Thoracic aorta (tissue), 2 donors: ENCODE measurements at regions not wholly inside any gene's neighbourhood (a gene's known extent, or its start where the extent isn't known, plus 50 kb on each side); places are given as distances from the start of the nearest gene placed in this dataset.

Experiments used
- ATAC-seq: fragments of 150-250 bp; one replicate; pipeline ENCODE4 v1.8.0; 2017; ENCODE audit warnings: low read depth; ENCODE audit not compliant: insufficient number of reproducible peaks, low FRiP score
- DNase-seq: peaks from one replicate; pipeline ENCODE4 v3.0.0-alpha.2; 2020; ENCODE audit warnings: low spot score
- H3K27ac ChIP-seq, 2 donors: fragments of 200-600 bp; sonication (generic); 1 replicate in 1 of 2; 2 replicates in 1 of 2; pipeline ENCODE4 v1.5.1; 2016; ENCODE audit warnings: mild to moderate bottlenecking in 2 of 2, moderate library complexity in 2 of 2
- H3K27me3 ChIP-seq: fragments of 200-600 bp; sonication (generic); replicated peaks from 2 replicates; pipeline ENCODE4 v1.6.0; 2016; ENCODE audit warnings: mild to moderate bottlenecking; ENCODE audit not compliant: insufficient read depth
- H3K36me3 ChIP-seq: fragments of 200-600 bp; sonication (generic); one replicate; pipeline ENCODE4 v1.5.1; 2016
- H3K4me1 ChIP-seq, 2 donors: fragments of 200-600 bp; sonication (generic); 1 replicate in 1 of 2; 2 replicates in 1 of 2; pipeline versions ENCODE4 v1.5.1 to v1.6.0; 2016; ENCODE audit warnings: low read depth in 2 of 2, mild to moderate bottlenecking in 1 of 2; ENCODE audit not compliant: control insufficient read depth in 1 of 2
- H3K4me3 ChIP-seq: fragments of 200-600 bp; sonication (generic); 2 replicates; pipeline ENCODE4 v1.5.1; 2016; ENCODE audit warnings: mild to moderate bottlenecking
- H3K9me3 ChIP-seq: fragments of 200-600 bp; sonication (generic); 2 replicates; pipeline ENCODE4 v1.5.1; 2016
- TF ChIP-seq, protein P1 (sequence below): fragments of 200-600 bp; sonication (generic); IDR thresholded peaks from one replicate; pipeline ENCODE4 v1.5.1; 2019; ENCODE audit warnings: antibody characterized with exemption

DNA sequence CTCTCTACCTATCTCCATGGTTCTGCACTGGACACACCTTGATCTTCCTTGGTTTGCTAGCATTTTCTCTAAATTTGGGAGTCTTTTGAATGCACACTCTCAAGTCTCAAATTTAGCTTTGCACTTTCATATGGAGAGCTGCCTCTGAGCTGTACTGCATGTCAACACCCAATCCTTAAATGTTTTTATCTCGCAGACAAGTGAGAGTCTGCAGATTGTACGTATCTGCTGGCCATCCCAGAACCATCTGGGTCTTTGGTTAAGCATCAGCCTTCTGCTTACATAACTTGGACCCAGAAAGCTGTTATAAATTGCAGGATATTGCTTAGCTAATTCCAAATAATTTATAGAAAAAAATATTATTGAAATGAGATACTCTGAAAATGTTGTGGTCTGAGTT is 111.4 kb upstream of the GRAMD2B start:
- no peak overlapping the region for H3K4me3 ChIP-seq
- H3K9me3 ChIP-seq: no peaks in the 10 kb centered on the region
- ATAC-seq (no peak), DNase-seq (no peak)
- TF ChIP-seq, protein P1, sequence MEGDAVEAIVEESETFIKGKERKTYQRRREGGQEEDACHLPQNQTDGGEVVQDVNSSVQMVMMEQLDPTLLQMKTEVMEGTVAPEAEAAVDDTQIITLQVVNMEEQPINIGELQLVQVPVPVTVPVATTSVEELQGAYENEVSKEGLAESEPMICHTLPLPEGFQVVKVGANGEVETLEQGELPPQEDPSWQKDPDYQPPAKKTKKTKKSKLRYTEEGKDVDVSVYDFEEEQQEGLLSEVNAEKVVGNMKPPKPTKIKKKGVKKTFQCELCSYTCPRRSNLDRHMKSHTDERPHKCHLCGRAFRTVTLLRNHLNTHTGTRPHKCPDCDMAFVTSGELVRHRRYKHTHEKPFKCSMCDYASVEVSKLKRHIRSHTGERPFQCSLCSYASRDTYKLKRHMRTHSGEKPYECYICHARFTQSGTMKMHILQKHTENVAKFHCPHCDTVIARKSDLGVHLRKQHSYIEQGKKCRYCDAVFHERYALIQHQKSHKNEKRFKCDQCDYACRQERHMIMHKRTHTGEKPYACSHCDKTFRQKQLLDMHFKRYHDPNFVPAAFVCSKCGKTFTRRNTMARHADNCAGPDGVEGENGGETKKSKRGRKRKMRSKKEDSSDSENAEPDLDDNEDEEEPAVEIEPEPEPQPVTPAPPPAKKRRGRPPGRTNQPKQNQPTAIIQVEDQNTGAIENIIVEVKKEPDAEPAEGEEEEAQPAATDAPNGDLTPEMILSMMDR: no peak
- no peak overlapping the region for H3K27ac ChIP-seq
- H3K27me3 ChIP-seq: no peaks in the 10 kb centered on the region
- H3K36me3 ChIP-seq: no peaks in the 10 kb centered on the region
- no peaks in the 10 kb centered on the region for H3K4me1 ChIP-seq

GRCh38 chr5:126315341-126315740 is 107.9 kb upstream of the GRAMD2B start:
- DNase-seq (no peak), ATAC-seq (no peak)
- Histone ChIP-seq H3K4me1 (no peaks in the 10 kb centered on the region), H3K36me3 (no peaks in the 10 kb centered on the region), H3K4me3 (no peak overlapping the region), H3K27ac (no peak overlapping the region), H3K9me3 (no peaks in the 10 kb centered on the region), H3K27me3 (no peaks in the 10 kb centered on the region)
- TF ChIP-seq, protein P1: no peak

DNA sequence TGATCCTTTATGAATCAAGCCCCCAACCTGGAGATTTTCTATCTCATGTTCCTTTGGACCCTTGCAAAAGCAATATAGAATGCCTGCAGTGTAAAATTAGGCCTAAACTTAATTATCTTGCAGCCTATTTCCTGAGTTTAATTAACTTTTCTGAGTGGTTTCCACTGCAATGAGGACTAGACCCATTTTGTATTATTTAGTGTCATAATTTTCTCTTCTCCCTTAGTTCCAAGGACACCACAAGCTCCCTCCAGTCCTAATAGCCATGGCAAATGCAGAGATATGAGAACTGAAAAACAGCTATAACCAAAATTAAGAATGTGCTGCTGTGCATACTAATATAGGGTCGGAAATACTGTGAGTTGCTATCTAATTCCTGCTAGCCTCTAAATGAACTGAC is 90.9 kb upstream of the GRAMD2B start:
- TF ChIP-seq, protein P1: no peak
- no peaks in the 10 kb centered on the region for H3K27me3 ChIP-seq
- H3K9me3 ChIP-seq: no peaks in the 10 kb centered on the region
- no peak for DNase-seq
- H3K27ac ChIP-seq: no peak overlapping the region
- ATAC-seq: no peak
- H3K4me1 ChIP-seq: no peaks in the 10 kb centered on the region
- H3K4me3 ChIP-seq: no peak overlapping the region
- no peaks in the 10 kb centered on the region for H3K36me3 ChIP-seq

- Histone ChIP-seq H3K4me1 (no peaks in the 10 kb centered on the region), H3K27me3 (no peaks in the 10 kb centered on the region), H3K9me3 (no peaks in the 10 kb centered on the region), H3K36me3 (no peaks in the 10 kb centered on the region), H3K4me3 (no peak overlapping the region), H3K27ac (no peak overlapping the region)
- no peak for ATAC-seq
- TF ChIP-seq, protein P1: no peak
- DNase-seq: no peak
Measured at GRCh38 chr5:126334760-126335159, 88.4 kb upstream of the GRAMD2B start.

DNA sequence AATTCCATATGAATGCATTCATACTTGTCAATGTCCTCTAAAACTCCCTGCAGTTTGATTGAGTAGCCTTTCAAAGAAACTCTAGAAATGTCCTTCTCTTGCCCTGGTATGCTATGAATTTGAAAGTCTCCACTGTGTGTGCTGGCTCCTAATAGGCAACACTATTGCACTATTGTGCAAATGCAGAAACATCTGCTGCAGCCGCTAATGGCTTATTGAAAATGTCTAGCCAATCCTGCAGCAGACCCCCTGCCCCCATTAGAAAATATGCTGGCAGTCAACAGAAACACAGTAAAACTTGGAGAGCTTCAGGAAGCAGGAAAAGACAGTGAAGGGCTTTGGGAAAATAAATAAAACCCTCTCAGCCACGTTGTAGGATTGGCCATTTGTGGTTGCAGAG is 87.3 kb upstream of the GRAMD2B start:
- TF ChIP-seq, protein P1: no peak
- Histone ChIP-seq H3K4me1 (no peaks in the 10 kb centered on the region), H3K36me3 (no peaks in the 10 kb centered on the region), H3K9me3 (no peaks in the 10 kb centered on the region), H3K4me3 (no peak overlapping the region), H3K27me3 (no peaks in the 10 kb centered on the region), H3K27ac (no peak overlapping the region)
- ATAC-seq (no peak), DNase-seq (no peak)
